GM19463 (cell line): ENCODE measurements at regions not wholly inside any gene's neighbourhood (a gene's known extent, or its start where the extent isn't known, plus 50 kb on each side); places are given as distances from the start of the nearest gene placed in this dataset.
"Not testable (repeated sequence)": the region's sequence is repeated elsewhere in the genome, so short reads cannot be mapped to it uniquely, and the experiment has no call there.

Experiments
- ATAC-seq: cut with Tn5 transposase; IDR thresholded peaks from one replicate; pipeline ENCODE4 v1.9.1; 2021; ENCODE audit warnings: mild to moderate bottlenecking, moderate library complexity; ENCODE audit not compliant: unreplicated experiment

GRCh38 chrX:124181515-124181914 is 150.9 kb upstream of the TEX13D start:
- ATAC-seq = not testable (repeated sequence)

DNA sequence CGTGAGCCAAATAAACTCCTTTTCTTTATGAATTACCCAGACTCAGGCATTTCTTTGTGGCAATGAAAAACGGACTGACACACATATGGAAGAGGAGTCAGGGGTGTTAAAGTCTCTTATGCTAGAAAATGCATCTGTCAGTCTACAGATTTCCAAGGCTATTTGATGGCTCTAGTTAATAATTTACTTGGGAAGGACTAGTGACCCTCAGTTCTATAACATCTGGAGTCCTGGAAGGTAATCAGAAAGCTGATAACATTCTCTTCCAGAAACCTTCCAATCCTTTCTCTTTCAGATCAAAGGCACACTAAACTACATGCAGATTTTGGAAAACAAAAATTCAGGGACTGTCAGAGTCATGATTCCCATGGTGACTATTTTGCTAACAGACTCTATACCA is 142.0 kb upstream of the TEX13D start:
- ATAC-seq = no peak

- ATAC-seq = no peak
Measured at GRCh38 chrX:124194199-124194598, 138.3 kb upstream of the TEX13D start.

- ATAC-seq = no peak
Measured at GRCh38 chrX:124194901-124195300, 137.6 kb upstream of the TEX13D start.

- ATAC-seq = no peak
Measured at GRCh38 chrX:124203311-124203710, 129.1 kb upstream of the TEX13D start.

- ATAC-seq = no peak
Measured at GRCh38 chrX:124208660-124209059, 123.8 kb upstream of the TEX13D start.

GRCh38 chrX:124209792-124210576 is 122.5 kb upstream of the TEX13D start:
- ATAC-seq = no peak

DNA sequence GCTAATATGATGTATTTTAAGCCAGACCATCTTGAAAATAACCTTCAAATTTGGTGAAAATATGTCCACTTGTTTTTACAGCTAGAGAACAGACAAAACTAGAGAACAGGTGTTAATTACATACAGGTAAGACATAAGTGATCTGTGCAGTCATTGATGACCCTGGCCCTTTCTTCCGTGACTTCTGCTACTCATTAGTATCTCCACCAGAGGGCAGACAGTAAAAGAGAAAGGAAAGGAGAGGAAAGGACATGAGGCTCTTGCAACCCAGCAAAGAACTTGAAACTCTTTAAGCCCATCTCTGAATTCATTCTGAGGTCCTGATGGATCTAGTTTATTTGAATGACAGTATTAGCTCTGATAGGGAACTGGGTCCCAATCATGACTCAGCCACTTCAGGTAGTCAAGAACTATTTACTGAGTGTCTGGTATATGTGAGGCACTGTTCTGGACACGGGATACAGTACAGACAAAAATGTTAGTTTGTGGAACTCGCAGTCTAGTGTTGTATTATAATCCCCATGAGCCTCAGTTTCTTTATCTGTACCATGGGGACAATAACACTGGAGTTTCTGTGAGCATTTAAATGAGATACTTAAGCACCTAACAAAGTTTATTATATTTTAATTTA is 121.0 kb upstream of the TEX13D start:
- ATAC-seq = peak; percentile 87

DNA sequence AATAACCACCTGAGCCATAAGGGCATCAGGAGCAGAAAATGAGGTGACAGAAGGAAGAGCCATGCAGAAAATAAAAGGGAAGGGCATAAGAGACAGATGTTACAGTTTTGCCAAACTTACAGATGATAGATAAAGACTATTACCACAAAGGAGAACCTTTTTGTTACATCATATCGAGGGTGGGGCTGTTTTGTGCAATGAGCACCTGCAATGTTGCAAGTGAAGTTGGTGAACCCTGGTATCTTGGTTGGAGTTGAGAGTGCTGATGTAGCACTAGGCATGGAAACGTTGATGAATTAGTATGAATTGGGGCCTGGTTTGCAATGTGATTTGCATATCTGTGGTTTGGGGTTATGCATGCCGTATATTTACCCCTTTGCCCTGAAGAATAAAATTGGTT is 119.8 kb upstream of the TEX13D start:
- ATAC-seq = no peak

DNA sequence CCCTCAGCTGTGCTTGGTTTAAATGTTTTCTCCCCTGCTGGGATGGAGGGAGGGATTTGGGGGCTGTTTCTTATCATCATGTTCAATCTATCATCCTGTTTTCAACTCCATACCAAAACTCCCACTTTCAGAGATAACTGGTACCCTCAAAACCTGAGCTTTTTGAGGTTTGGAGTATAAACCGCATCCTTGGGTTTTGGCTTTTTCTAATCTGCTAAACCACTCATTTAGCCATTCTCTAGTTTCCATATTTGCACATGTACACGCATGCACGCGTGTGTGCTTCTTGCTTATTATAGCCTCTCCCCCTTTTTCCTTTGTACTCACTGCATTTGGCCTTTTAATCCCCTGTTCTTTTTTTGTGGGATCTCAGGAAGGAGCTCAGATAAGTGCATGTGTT is 116.7 kb upstream of the TEX13D start:
- ATAC-seq = no peak

GRCh38 chrX:124216396-124217115 is 115.9 kb upstream of the TEX13D start:
- ATAC-seq = no peak

DNA sequence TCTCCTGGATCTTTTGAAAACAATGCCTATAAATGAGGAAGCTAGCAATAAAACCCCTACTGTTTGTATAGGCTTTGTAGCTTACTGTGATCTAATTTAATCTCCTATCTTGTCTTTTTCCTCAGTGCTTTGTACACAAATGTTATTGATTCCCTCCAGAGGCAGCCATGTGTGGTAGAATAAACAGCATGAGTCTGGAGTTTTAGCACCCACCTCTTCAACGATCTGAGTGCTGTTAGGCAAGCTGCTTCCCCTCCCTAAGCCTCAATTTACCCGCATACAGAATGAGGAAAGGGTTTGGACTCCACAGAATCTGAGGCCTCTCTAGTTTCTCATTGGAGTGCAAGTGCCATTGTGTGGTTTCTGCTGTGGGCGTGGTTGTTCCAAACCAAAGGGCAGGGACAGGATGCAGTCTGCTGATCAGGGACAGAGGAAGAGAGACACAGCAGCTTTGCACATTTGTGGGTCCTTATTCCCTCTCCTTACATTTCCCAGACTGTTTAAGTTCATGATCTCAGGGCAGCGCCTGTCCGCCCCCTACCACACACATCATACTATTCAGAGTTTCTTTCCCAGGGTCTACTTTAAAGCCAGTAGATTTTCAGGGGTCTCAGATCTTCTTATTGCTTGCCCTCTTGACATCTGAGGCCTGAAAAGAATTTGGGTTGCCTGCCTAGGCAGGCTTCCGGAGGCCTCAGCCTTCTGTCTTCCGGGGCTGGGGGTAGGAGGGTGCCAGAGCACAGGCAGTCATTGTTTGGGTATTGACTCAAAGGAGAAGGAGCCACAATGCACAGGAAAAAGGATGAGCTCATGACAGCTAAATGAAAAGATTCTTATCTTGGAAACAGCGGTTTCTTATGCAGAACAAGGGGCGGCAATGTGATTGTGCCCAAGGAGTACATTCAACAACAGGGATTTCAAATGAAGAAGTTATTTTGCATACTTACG is 114.9 kb upstream of the TEX13D start:
- peak; percentile 76 for ATAC-seq

DNA sequence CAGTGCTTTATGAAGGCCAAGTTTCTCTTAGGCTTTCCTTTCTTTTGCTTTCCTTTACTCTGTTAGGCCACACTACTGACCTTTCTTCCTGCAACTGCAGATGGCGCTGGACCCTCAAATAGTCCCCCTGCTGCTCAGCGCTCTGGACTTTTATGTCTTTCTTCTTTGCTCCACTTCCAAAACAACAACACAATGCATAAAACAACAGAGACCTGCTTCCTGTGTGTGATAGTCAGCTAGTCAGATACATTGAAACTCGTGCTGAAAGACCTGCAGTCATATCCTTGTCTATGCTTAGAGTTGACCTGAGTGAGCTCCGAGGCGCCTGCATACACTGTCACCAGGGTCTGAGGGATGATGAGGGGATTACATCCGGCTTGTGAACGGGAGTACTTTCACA is 108.9 kb upstream of the TEX13D start:
- no peak for ATAC-seq

DNA sequence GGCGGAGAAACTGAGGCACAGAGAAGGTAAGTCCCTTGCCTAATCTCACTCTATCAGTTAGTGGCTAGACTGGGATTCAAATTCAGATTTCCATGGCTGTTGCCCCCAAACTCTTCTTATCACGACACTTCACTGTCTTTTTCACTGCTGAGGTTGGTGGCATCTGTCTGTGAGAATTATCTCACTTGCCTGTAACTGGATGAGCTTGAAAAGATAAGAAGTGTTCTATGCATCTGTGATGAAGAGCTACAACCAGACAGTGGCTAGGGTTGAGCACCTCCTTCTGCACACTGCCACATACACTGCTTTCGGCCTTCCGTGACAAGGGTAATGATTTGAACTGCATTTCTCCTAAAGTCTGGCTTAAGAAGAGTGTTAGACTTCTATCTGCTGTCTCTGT is 107.9 kb upstream of the TEX13D start:
- no peak for ATAC-seq

- no peak for ATAC-seq
Measured at GRCh38 chrX:124226129-124226528, 106.3 kb upstream of the TEX13D start.

- no peak for ATAC-seq
Measured at GRCh38 chrX:124228849-124229248, 103.6 kb upstream of the TEX13D start.

DNA sequence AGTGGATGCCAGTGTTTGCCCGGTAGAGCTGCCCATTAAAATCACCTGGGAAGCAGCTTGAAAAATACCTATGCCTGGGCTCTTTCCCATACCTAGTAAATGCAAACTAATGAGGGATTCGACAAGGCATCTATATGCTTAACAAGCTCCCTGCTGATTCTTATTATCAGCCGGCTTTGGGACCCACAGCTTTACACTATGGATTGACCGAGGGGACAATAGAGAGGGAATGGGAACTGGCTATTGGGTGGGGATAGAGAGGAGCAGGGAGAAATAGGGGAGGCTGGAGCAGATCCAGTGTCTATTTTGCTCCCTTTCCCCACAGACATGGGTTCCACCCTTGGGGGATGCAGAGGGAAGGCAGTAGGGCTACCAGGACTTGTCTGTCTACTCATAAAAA is 103.1 kb upstream of the TEX13D start:
- ATAC-seq = no peak

GRCh38 chrX:124230655-124231450 is 101.6 kb upstream of the TEX13D start:
- no peak for ATAC-seq

GRCh38 chrX:124231451-124231759 is 101.1 kb upstream of the TEX13D start:
- no peak for ATAC-seq

GRCh38 chrX:124232523-124233201 is 99.8 kb upstream of the TEX13D start:
- peak; percentile 78 for ATAC-seq
